PC-3 (cell line): ENCODE measurements at regions not wholly inside any gene's neighbourhood (a gene's known extent, or its start where the extent isn't known, plus 50 kb on each side); places are given as distances from the start of the nearest gene placed in this dataset.

ENCODE experiments used
- CTCF ChIP-seq: fragments of 300-600 bp; sonication (generic); conservative IDR thresholded peaks from 2 replicates; pipeline ENCODE4 v1.5.1; 2017; ENCODE audit warnings: antibody characterized with exemption, low read depth, mild to moderate bottlenecking, low read length
- EZH2 ChIP-seq: fragments of 300-600 bp; sonication (generic); IDR thresholded peaks from one replicate; pipeline ENCODE4 v1.6.1; 2017; ENCODE audit warnings: antibody characterized with exemption, mild to moderate bottlenecking, low read length; ENCODE audit not compliant: unreplicated experiment

DNA sequence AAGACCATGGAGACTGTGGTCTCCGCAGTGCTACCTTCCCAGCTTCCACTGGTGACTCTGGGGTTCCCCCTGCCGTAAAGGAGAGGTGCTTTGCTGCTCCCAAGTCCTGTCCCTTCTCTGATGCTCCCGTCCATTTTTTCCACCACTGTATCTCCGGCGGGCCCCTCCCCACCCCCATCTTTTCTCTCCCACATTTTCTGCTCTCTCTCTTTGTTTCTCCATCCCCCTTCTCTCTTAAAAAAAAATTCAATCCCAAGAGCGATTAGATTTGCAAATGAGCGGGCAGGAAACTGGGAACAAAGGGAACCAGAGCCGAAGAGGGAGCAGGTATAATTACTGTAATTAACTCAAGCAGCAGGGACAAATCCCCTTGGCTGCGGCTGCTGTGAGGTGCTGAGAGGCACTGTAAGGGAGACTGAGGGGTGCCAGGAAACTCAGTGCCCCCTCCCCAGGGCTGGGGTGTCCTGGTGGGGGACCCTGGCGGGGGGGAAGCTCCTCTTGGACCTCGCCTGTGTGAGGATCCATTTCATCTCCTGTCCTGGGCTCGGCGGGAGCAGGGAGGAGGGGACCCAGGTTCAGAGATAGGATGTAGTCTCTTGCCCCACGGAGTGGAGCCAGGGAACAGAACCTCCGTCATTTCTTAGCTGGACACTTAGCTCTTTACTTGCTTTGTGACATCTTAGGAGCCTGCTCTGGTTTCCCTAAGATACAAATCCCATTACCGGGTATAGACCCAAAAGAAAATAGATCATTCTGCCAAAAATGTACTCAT is 140.4 kb upstream of the NRXN3 start:
- TF ChIP-seq CTCF, result 0 out of 2 replicates have a peak, but pooled peaks have one; percentile 13
- no peak for TF ChIP-seq EZH2
